Activated effector memory CD4-positive, alpha-beta T cell treated with Interleukin-2 at 50 U/mL for 16 hours (primary cell): ENCODE measurements at regions not wholly inside any gene's neighbourhood (a gene's known extent, or its start where the extent isn't known, plus 50 kb on each side); places are given as distances from the start of the nearest gene placed in this dataset.
"Not testable (repeated sequence)": the region's sequence is repeated elsewhere in the genome, so short reads cannot be mapped to it uniquely, and the experiment has no call there.

Source experiments
- DNase-seq: peaks from one replicate; pipeline ENCODE4 v3.0.0-alpha.2; 2020

DNA sequence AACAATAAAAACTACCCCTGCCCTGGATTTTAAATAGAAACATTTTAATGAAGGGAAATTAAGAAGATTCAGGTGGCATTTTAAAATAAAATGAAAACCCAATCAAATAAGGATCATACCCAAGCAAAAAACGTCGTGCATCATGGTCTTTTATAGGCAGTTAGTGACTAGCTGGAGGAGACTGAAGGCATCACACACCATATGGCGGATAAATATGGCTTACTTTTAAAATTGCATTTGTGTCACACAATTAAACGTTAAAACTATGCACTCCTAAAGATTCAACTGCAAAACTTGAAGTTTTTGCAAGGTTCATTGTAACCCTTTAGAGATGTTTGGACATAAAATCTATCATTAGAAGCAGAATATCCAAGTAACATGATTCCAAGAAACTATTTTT, 200.1 kb upstream of the NRG3 start:
- DNase-seq: no peak

- no peak for DNase-seq
These were observed 195.7 kb upstream of the NRG3 start for GRCh38 chr10:81679291-81679690.

GRCh38 chr10:81680359-81680758, 194.6 kb upstream of the NRG3 start:
- no peak for DNase-seq

GRCh38 chr10:81688459-81688858, 186.5 kb upstream of the NRG3 start:
- no peak for DNase-seq

DNA sequence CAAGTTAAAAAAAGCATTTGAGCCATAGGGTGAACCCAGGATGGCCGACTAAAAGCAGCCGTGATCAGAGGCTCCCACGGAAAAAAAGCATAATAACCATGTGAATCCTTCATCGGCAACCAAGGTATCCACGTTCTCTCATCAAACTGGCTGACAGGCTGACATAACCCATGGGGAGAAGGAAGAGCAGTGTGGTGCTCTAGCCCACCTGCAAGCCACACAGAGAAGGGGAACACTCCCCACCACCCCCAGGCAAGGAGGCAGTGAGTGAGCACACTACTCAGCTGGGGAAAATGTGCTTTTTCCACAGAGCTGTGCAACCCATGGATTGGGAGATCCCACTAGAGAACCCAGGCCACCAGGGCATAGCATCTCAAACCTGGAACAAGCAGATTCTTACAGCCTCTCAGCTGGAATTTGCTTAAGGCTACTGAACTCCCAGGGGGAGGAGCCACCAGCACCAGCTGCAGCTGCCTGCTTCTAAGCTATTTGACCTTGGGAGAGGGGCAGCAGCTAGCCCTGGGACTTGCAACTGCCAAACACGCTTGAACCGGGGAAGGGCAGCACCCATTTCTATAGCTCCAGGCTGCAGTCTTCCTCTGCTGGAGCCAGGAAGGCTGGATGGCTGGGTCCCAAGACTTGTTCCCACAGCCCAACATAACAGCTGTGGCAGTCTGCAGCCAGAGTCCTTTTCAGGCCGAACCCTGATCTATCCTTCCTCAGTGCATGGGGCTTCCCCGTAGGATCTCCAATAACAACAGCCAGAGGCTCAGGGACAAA, 178.2 kb upstream of the NRG3 start:
- no peak for DNase-seq

- no peak for DNase-seq
These were observed 170.4 kb upstream of the NRG3 start for GRCh38 chr10:81704596-81704995.

DNA sequence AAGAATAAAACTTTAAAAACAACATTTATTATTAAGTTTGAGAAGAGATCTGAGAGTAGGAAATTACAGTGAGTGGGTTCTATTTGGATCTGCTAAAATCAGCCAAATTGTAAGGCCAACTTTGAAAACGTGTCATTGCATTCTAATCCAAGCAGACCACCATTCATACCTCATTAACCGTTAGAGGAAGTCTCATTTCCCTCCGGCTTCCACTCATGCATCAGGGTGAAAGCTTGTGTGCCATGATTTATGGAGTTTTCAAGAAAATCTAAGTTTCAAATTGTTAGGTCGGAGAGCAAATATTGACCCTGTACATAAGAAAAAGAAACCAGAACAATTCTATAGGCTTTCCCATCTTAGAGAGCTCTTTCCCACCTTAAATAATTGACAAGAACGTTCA, 166.6 kb upstream of the NRG3 start:
- no peak for DNase-seq

DNA sequence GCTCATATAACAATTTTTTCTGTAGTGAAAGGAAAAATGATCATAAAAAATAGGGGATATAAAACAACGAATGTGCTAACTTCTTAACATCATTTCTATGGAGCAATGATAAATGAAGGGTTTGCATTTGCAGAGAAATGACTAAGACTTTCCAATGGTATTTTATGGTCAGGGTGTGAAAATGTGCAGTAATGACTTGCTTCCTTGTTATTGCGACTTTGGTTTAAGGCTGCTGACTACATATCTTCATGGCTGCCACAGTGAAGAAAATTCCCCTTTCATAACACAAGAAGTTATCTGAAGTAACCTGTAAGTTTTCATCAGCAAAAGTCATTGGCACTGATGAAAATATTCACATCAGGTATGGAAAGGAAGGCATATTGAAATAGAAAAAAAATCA, 166.1 kb upstream of the NRG3 start:
- DNase-seq: no peak

DNA sequence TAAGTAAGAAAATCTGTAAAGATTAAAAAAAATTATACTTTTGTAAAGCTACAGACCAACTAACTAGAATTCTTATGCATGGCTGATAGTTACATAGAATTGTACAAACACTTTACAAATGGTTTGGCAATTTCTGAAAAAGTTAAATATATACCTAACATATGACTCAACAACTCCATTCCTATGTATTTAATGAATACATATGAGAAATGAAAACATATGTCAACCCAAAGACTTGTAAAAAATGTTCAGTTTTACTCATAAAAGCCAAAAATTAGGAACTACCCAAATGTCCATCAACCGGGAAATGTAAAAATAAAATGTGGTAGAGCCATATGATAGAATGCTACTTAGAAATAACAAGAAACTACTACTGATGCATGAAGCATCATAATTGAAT, 152.6 kb upstream of the NRG3 start:
- no peak for DNase-seq

DNA sequence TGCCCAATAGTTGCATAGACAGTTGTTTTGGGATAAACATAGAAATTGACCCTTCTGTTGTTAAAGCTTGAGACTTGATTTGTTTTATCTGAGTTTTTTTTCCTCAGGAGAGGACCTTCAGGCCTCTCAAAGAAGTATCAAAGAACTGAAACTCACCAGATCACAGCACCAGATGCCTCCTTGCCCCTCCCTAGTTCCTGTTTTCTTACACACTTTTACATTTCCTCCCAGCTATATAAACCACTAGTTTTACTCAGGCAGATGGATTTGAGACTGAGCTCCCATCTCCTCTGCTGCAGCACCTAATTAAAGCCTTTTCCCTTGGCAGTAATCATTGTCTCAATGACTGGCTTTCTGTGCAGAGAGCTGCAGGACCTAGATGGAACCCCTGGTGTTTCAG, 150.6 kb upstream of the NRG3 start:
- no peak for DNase-seq

- no peak for DNase-seq
These were observed 149.1 kb upstream of the NRG3 start for GRCh38 chr10:81725851-81726250.

DNA sequence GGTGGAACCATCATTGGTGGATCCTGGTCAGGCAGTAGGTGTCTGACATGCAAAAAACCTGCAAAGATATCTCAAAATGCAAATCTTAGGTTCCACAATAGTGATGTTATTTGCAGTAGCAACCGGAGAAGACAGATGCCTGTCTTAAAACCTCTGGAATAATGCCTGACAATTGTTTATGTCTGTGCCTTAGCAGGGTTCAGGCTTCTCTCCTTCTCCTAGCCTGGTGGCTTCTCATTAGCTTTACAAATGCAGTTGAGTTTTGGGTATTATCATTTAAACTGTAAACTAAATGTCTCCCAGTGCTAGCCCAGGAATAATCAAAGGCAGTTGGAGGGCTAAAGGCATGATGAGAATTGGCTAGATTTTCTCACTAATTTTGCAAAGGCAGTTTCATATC, 146.3 kb upstream of the NRG3 start:
- DNase-seq: no peak

DNA sequence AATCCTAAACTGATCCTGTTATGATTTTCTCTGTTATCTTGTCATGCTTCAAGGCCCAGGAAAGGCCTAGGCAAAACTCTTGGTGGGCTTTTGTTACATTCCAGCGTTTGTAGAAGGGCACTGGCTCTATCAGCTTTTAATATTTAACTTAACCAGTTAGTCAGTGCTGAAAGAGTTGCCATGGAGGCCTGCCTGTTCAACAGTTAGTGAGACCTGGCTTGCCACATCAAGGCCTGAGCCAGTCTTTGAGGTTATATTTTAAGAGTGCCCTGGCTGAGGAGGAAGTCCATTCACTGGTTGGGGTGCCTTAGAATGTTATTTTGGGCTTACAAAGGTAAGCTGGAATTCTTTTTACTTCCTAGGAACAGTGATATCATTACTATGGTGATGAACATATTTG, 144.1 kb upstream of the NRG3 start:
- no peak for DNase-seq

- no peak for DNase-seq
These were observed 141.5 kb upstream of the NRG3 start for GRCh38 chr10:81733542-81733941.

DNA sequence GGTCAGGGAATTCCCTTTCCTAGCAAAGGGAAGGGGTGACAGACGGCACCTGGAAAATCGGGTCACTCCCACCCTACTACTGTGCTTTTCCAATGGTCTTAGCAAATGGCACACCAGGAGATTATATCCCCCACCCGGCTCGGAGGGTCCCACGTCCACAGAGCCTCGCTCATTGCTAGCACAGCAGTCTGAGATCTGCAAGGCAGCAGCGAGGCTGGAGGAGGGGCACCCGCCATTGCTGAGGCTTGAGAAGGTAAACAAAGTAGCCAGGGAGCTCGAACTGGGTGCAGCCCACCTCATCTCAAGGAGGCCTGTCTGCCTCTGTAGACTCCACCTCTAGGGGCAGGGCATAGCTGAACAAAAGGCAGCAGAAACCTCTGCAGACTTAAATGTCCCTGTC, 139.8 kb upstream of the NRG3 start:
- DNase-seq: not testable (repeated sequence)

DNA sequence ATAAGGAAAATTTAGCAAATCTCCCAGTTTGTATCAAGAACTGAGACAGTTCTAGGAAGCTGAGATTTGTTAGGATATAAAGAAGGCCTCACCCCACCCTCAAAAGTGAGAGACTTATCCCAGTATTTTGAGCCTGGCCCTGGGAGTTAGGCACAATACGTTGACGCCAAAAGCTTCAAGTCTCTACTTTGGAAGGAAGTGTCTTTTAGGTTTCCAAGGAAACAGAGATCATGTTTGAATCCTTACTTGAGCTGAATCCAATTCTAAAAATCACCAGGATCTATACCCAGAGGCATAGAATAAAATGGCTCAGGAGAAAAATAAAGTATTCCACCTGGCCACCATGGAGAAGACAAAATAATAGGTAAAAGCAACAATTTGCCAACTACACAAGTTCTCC, 115.9 kb upstream of the NRG3 start:
- no peak for DNase-seq

GRCh38 chr10:81784111-81784597, 90.8 kb upstream of the NRG3 start:
- DNase-seq: no peak

DNA sequence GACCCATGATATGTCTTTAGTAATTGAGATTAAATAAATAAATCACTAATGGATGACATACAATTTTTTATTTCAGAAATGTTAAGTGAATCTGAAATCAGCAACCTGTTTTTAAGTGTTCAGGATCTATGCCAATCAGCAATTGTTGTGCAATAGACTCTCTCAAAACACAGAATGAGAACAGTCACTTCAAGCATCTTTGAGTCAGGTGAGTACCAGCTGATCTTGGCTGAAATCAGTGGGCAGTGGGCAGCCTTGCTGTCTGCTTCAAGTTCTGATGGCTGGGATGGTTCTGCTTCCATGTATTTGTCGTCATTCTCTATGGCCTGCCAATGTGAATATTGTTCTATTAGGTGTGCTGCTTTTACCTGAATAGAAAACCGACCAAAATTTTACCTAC, 82.3 kb upstream of the NRG3 start:
- DNase-seq: no peak

DNA sequence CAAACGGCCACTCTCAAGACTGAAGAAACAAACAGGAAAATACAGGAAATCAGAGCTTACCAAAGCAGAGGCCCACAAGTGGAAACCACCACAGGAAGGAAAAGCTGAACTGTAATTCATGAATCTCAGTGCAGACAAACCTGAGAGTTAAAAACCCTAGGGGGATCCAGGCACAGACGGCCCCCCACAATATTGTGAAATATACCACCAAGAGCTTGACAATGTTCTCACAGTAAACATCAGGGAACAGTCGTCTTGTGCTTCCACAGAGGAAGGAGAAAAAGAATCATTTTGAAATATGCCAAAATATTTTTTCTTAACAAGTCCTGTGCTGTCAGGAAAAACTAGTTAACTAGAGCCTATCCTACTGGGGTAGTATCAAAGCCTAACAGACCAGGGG, 68.2 kb upstream of the NRG3 start:
- no peak for DNase-seq

- no peak for DNase-seq
These were observed 60.2 kb upstream of the NRG3 start for GRCh38 chr10:81814842-81815241.

DNA sequence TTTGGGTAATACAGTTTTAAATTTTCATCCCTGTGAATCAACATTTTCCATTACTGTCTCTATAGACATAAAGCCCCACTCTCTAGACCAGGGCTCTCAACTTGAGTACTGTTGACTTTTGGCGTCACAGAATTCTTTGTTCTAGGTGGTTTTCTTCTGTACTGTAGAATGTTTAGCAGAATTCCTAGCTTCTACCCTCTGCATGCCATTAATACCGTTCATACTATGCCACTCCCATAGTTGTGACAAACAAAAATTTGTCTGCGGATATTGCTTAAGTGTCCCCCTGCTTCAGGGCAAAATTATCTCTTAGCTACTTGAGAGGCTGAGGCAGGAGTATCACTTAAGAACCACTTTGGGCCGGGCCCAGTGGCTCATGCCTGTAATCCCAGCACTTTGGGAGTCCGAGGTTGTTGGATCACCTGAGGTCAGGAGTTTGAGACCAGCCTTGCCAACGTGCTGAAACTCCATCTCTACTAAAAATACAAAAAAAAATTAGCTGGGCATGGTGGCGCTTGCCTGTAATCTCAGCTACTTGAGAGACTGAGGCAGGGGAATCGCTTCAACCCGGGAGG, 57.3 kb upstream of the NRG3 start:
- DNase-seq: no peak

DNA sequence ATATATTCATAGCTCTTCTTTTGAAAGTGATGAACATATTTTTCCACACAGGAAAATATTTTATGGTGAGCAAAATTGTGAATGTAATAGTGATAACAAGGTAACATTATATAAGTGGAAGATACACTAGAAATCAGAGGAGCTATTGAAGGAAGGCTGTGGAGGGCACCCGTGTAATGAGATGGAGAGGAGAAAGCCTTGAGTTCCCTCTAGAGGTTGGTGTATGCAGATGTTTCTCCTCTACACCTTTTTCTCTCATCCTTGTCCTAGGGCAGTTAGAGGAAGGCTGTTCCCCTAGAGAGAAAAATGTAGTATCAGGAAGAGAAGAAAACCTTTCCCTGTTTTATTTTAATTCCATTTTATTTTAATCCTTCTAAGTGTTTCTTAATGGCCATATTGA, 54.6 kb upstream of the NRG3 start:
- DNase-seq: no peak
